GM18508 (cell line): ENCODE measurements at regions not wholly inside any gene's neighbourhood (a gene's known extent, or its start where the extent isn't known, plus 50 kb on each side); places are given as distances from the start of the nearest gene placed in this dataset.

ENCODE experiments used
- ATAC-seq: cut with Tn5 transposase; IDR thresholded peaks from one replicate; pipeline ENCODE4 v1.9.1; 2021; ENCODE audit warnings: moderate number of reproducible peaks; ENCODE audit not compliant: insufficient read depth, unreplicated experiment

DNA sequence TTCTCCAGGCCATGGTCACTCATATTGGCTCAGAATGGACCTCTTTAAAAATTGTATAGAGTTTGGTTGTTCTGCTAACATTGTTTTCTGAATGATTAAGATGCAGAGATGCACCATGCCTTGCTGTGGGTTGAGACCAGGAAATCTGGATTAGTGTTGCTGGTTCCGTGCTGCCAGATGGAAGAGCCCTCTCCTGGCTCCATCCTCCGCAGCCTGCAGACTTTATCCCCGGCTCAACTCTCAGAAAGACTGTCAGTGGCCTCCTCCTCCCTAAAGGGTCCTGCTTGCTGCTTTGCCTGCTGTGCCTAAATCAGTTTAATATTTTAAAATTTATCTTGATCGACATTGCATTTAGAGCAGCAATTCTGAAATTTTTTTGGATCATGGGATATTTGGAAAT, 196.7 kb downstream of the TENT4A start:
- no peak for ATAC-seq

DNA sequence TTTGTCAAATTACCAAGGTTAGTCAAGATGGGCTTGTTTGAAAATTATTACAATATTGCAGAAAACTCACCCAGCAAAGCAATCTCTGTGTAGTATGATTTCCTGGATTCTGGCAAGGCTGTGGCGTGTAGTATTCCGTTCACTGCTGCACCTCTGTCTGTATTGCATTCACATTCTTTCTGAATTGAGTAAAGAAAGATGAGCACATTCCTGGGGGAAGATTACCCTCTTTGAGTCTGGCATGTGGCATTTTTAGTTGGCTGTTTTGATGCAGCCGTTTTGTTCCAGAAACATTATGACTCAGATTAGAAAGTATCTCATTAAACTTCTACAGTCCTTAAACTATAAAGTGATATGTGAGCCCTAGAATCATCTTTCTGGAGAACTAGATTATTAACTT, 197.7 kb downstream of the TENT4A start:
- ATAC-seq: no peak

DNA sequence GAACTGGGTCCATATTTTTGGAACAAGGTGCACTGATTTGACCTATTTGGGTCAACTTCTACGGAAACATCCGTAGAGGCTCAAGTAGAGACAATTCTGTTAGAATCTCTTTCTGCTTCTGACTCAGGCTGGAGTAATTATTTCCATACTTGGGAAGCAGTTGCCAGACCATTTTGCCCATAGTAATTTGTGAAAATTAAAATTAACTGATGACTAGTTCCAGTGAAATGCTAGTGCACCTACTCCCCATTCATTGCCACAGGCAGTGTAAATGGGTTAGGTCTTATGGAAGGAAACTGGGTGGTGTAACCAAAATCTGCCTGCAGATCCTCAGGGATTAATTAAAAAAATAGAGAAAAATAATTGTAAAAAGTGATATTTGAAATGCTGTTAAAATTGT, 201.1 kb downstream of the TENT4A start:
- ATAC-seq: no peak

DNA sequence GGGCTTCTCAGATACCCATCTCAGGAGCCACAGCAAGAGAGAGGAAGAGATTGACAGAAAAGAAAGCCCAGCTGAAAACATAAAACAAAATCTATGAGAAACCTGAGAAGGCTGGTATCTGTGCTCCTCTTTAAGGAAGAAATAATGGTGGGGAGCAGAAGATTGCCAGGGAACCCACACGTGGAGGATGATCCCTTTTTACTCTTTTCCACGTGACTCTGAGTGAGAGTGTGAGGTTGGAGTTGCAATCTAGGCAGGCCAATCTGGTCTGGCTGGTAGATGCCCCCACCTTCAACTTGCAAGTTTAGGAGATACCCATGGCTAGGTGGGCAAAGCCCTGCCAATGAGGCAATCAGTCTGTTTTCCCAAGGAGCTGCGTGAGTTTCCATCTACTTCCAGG, 202.3 kb downstream of the TENT4A start:
- no peak for ATAC-seq

DNA sequence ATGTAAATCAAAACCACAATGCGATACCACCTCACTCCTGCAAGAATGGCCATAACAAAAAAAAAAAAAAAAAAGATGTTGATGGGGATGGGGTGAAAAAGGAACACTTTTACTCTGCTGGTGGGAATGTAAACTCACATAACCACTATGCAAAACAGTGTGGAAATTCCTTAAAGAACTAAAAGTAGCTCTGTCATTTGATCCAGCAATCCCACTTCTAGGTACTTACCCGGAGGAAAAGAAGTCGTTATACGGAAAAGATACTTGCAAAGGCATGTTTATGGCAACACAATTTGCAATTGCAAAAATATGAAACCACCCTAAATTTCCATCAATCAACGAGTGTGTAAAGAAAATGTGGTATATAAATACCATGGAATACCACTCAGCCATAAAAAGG, 205.0 kb downstream of the TENT4A start:
- no peak for ATAC-seq

DNA sequence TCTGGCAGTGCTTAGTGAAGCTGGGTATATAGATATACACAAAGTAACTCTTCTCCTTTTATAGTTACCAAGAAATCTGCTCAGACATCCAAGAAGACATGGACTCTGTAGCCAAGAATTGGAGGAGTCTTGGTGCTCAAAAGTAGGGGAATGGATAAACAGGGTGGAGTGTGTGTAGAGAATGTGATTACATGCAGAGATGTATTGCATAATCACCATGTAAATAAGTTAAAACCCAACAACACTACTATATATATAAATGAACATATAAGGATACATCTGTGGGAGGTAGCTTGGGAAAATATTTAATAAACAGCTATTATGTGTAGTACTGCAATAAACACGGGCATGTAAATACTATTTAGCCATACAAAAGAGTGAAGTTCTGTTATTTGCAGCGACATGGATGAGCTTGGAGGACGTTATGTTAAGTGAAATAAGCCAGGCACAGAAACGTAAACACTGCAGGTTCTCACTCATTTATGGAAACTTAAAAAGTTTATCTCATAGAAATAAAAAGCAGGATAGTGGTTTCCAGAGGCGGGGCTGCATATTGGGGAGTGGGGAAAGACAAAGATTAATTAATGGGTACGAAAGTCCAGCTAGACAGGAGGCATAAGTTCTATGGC, 207.5 kb downstream of the TENT4A start:
- no peak for ATAC-seq

DNA sequence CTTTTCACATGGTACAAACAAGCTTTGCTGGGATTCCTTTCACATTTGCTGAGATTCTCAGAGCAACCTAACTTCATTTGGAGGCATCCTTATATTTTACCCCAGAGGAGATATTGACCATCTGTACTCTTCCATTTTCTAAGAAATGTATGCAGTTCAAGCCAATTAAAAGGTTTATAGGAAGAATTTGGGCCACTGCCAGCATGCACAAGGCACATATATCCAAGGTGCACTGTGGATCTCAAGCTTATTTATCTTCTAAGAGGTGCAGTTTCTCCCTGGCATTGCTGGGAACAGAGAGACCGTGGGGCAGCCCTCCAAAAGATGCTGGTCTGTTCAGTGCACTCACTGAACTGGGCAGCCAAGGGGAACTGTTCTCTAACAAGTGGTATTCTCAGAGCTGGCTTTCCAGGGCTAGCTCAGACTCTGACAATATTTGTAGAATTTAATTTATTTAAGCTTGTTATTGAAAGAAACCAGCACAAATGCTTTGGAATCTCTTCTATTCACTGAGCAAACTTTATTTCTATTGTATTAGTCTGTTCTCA, 213.3 kb downstream of the TENT4A start:
- ATAC-seq: no peak

DNA sequence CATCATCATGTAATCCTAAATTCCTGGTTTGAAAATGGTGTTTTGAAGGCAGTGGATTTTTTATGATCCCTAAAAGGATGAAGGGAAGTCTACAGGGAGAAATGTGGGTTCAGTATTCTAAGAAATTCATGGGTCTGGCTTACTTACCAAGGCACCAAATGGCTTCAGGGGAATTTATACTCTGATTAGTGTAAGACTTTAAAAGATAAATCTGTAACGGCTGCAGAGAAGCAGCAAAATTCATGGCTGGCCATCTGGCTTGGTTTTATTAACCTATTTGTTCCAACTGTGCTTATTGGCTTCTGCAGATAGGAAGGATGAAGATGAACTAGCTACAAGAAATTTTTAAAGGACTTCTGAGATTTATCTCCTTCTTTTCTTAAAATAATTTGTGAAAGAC, 222.8 kb downstream of the TENT4A start:
- no peak for ATAC-seq

DNA sequence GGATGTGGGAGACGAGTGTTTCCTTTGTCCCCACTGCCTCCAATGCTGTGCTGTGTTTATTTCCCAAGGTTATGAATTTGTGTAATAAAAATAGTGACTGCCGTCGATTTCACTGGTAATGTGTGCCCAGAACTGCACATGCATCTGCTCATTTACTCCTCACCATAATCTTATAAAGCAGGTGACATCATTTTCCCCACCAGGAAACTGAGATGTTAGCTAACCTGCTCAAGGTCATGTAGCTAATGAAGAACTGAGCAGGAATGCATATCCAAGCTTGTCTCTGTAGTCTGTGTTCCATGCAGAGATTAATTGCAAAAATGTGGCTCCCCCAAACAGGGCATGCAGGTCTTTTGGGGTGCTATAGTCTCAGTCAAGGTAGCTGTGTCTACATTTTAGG, 224.4 kb downstream of the TENT4A start:
- ATAC-seq: no peak

DNA sequence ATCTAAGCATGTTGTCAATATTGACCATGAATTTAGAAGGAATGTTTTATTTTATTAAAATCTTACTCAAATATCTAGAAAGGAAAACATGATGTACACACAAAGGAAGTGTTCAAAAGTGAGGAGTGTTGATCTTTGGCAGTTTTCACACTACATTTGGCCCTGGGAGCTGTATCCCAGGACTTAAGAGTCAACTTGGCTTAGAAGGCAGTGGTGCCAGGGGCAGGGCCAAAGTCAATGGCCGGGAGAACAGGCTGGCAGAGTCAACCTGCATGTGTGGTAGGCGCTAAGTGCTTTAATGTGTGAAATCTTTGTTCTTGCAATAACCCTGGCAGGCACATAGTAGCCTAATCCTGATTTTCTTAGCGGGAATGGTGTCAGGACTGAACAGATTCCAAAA, 228.4 kb downstream of the TENT4A start:
- no peak for ATAC-seq

DNA sequence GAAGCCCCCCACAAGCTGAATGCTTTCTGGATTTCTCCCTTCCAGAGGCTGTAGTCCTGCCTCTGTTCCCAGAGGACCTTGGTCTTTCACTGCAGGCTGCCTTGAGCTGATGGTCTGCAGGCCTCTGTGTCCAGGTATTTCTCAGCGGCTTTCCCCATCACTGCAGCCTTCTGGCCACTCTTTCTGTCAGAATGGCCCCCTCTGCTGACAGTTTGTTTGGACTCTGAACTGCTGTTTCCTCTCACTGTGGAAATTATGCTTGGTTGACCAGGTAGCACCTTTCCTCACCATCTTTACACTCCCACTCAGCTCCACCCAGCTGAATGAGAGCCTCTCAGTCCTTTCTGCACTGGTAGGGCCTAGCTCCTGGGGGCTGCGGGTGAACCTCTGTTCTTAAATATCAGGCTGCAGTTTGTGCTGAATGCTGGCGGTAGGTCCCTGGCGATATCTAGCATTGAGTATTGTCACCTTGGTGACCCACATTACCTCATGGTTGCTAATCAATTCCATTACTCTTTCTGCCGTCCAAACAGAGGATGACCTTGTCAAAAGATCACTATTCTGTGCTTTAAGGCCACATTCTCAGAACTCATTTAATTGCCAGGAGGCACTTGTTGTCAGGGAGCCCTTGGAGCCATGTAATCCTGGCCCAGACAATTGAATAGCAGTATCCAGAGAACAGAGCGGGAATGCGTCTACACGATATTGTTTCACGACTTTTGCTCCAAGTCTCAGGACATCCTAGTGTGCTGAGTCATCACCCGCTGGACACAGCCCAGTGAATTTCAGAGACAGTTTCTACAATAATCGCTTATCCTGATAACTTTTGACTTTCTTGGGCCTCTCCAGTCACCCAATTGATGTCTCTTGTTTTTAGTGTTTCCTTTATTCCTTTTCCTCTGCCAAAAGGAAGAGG, 230.2 kb downstream of the TENT4A start:
- no peak for ATAC-seq

DNA sequence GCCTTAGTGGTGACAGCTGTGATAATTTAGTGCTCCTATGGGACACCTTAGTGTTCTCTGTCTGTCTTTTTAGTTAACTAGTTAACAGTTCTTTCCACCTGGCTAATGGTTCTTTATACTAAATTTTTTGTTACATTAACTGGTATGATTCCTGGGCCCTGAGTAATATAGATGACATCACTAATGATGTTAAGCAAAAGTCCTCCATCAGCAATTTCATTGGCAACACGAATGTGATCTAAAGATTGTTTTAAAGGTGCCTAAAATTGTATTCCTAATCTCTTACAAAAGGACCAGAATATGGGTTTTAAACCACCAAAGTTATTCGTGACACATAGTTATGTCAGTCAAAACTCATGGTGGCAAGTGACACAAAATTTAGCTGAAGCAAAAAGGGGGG, 235.3 kb downstream of the TENT4A start:
- ATAC-seq: no peak

DNA sequence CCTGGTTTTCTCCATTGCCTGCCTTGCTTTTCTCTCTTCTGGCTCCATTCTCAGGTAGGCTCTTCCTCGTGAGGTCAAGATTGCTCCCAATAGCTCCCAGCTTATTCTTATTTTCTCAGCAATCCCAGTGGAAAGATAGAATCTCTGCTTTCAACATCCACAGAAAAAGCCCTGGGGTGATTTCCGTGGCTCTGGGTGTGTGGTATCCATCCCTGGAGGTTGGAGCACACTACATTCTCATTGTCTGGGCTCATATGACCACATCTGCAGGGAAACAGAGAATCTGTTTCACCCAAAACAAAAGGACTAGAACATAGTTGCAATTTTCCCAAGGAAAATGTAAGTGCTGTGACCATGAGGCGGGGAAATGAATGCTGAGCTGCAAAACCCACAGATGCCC, 236.0 kb downstream of the TENT4A start:
- ATAC-seq: no peak

DNA sequence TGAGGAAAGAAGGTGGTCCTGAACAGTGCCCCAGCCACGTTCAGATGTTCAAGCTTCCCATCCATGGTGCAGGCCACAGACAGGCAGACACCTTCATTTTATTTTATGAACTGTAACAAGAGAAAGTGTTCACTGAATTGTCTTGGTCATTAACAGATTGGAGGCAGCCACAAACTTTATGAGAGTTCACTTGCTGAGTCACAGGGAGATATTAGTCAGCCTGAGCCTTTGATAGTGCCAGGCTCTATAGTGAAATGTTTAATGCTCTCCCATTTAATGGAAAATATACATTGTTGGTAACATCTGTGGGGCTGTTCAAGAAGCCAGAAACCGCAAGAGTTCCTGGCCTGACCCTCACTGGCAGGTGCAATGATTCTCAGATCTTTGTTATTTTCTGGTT, 237.0 kb downstream of the TENT4A start:
- no peak for ATAC-seq

DNA sequence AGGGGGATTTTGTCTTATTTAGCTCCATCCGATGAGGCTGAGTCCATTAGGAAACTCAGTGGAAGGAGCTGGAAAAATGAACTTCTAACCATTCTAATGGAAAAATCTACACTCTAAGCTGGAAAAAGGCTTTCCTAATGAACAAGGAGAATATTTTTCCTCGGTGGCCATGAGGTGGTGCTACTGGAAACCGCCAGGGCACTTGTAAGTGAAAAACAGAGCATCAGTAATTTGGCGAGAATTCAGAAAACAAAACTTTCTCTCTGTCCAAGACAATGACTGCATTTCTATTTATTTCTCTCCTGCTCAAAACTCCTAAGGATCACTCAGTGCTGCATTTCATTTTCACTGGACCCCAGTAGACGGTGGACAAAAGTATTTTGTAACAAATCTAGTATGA, 237.6 kb downstream of the TENT4A start:
- no peak for ATAC-seq

DNA sequence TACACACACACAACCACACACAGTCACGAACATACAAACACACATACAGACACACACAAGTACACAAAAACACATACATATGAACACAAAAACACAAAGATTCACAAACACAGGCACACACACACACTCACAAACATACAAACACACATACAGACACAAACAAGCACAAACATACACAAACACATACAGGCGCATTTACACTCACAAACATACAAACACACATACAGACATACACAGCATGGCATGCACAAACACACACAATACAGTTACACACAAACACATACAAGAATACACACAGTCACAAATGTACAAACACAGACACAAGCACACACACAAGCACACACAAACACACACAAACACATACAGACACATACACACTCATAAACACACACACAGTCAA, 247.9 kb downstream of the TENT4A start:
- no peak for ATAC-seq

DNA sequence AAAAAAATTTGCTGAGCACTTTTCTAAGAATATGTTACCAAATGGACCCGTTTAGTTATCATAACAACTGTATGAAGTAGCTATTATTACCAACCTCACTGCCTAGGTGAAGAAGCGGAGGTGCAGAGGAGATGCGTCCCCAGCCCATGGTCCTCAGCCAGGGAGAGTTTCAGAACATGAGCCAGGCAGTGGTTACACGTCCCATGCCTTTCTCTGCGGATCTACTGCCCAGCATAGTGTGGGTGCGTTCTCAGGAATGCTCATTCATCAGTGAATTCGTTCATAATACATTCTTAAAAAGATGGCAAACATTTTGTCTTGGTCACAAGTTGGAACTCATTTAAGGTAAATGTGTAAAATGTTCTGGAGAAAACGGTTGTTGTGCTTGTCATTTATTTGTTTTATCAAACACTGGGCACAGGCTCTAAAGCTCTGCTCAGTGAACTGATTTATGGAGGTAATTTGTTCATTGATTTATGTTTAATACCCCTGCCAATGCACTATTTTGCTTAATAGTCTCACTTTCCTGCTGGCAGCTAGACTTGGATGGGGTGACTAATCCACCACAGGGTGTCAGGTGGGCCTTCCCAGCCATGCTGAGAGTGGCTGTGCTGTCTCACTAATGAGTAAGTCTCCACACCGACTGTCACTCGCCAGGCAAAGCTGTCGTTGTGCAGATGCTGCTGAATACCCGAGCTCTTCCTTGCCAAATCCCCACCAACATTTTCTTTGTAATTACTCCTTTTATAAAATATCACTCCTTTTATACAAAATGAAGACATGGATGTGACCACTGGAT, 248.8 kb downstream of the TENT4A start:
- no peak for ATAC-seq

DNA sequence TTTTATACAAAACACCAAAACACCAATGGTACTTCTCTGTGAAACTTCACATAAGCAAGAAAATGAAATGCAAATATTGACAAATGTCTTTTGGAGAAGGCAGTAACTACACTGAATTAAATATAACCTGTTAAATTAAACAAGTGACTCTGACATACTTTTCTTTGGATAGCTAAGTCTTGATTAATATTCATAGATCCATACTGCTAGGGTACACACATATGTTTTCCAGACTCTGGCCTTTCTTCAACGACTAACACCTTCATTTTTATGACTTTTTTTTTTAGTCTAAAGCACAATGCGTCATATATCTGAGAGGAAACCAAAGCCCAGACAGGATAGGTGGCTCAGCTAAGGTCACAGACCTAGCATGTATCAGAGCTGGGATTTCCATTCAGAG, 263.7 kb downstream of the TENT4A start:
- no peak for ATAC-seq

DNA sequence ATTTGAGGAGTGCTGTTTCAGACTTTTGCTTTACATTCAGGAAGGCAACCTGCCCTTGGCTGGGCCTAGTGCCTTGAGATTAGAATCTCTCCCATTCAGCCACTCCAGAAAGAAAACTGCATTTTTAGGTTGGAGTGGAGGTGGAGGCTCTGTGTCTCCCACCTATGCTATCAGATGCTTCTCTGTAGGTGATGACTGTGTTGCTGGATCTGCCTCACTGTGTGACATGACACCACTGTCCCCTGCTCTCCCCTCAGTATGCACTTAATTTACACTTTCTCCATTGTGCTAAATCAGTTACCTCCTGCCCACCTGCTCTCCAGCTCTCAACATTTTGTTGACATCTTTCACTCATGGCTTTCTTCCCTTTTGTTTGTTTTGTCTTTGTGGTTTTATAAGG, 265.8 kb downstream of the TENT4A start:
- ATAC-seq: no peak

DNA sequence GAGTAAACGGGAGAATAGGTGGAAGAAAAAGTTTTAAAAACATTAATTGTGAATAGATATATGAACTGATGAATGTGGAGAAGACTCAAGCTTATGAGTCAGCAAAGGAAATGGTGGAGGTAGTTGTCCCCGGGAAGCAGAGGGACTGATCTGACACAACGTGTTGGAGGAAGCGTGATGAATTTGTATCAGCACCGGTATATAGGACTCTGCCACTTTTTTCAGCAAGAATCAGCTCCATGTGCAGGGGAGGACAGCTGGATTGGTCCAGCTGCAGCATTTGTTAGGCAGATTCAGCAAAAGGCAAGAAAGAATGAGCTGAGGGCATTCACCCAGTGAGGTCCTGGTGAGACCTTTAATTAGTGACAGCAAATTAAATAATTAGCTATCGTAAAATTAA, 276.0 kb downstream of the TENT4A start:
- ATAC-seq: no peak

DNA sequence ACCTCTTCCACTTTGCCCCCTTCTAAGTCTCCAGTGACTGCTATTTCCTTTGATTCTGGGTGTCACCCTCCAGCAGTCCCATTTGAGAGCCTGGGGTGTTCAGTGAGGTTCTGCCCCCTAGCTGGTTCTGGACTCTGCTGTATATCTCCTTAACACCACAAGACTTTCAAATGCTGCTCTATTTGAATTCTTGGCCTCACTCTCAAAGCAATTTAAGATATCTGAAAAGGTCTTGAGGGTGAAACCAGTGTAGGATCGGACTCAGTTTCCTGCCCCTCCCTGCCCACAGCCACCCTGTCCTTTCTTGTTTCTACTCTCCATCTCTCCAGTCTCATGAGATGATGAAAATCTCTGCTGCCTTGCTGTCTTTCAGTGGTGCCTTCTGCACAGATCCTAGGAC, 280.9 kb downstream of the TENT4A start:
- ATAC-seq: no peak
